GM13976 (cell line): ENCODE measurements at regions not wholly inside any gene's neighbourhood (a gene's known extent, or its start where the extent isn't known, plus 50 kb on each side); places are given as distances from the start of the nearest gene placed in this dataset.

Experiments used
- DNase-seq: peaks from one replicate; pipeline ENCODE4 v3.0.0; 2012; ENCODE audit warnings: low spot score
- CTCF ChIP-seq: IDR thresholded peaks from 2 replicates; pipeline ENCODE4 v1.5.1; 2012; ENCODE audit warnings: borderline replicate concordance, mild to moderate bottlenecking; ENCODE audit not compliant: insufficient read depth; ENCODE audit errors: extremely low read depth, missing control alignments, control extremely low read depth
- in situ Hi-C: fragments of 300-500 bp; cut with MboI; formaldehyde crosslinking; loops from one replicate; pipeline ENCODE4 v1.12.0; 2022; ENCODE audit warnings: low sequenced_read_pairs, mixed read lengths, inconsistent platforms; ENCODE audit not compliant: unreplicated experiment

DNA sequence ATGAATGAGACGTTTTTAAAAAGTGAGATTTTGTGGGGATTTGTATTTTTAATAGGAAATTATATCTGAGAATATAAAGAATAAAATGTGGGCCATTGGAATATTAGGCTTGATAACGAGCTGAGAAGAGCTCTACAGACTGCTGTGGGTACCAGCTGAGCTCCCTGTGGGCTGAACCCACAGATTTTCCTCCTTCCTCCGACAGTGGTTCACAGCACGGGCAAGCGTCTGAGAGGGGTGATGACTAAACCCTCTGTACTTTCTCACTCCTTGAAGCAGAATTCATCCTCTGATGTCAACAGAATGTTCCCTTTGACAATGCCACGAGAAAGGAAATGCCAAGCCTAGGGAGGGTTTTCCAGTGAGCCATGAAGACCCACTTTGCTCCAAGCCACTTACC is 102.7 kb upstream of the AJAP1 start:
- in situ Hi-C loops, result no loop called here
- no peak for DNase-seq
- no peak for TF ChIP-seq CTCF

DNA sequence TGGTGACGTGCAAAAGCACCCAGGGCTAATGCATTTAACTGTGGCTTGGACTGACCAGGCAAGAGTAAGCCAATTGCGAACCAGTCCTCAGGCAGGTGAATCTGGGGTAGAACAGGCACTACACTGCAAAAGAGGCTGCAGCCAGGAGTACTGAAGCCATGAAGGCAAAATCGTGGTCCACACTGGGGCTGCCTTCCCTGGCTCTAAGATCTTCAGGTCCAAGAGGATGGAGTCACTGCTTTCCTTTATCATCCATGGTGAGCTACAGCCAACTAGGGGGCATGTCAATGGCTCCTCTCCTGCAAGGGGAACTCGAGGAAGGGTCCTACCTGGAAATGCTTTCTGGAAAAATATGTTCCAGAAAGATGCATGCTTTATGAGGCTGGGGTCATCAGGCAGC is 100.6 kb upstream of the AJAP1 start:
- in situ Hi-C loops, result no loop called here
- no peak for TF ChIP-seq CTCF
- DNase-seq, result no peak

- no peak for DNase-seq
- no peak for TF ChIP-seq CTCF
- in situ Hi-C loops, result no loop called here
Observed at GRCh38 chr1:4554271-4554865, 100.0 kb upstream of the AJAP1 start.

- in situ Hi-C loops, result no loop called here
- TF ChIP-seq CTCF, result no peak
- DNase-seq, result no peak
Observed at GRCh38 chr1:4557949-4558348, 96.5 kb upstream of the AJAP1 start.

- in situ Hi-C loops, result no loop called here
- no peak for TF ChIP-seq CTCF
- DNase-seq, result no peak
Observed at GRCh38 chr1:4561205-4561604, 93.2 kb upstream of the AJAP1 start.

DNA sequence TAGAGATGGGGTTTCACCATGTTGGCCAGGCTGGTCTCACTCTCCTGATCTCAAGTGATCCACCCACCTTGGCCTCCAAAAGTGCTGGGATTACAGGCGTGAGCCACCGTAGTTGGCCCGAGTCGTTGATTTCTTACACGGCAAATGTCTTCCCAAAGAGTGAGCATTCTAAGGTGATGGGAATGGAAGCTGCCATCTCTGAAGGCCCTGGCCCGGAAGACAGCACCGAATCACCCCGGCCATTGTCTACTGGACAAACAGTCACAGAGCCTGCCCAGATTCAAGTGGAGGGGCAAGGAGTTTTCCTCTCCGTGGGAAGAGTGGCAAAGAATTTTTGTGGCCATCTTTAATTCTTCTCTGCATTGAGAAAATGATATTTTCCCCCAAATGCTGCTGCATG is 92.1 kb upstream of the AJAP1 start:
- no peak for TF ChIP-seq CTCF
- DNase-seq, result no peak
- in situ Hi-C loops, result no loop called here

DNA sequence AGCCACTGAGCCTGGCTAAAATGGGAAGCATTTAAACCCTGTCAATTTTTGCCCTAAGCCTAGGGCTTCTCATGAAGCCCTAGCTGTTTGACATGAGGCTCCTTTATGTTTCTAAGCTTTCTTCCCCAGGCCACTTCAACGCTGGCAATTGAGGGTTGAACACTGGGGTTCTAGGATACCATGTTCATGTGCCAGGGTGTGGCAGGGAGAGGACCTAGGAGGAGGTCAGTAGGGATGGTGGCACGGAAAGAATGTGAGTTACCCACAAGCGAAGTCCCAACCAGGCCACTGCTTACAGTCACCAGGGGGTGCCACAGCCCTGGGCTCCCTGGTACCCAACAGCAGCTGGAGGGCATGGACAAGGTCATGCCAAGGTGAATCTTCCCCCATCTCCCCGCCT is 90.8 kb upstream of the AJAP1 start:
- no peak for TF ChIP-seq CTCF
- in situ Hi-C loops, result no loop called here
- DNase-seq, result no peak
